ENCODE measurements at regions not wholly inside any gene's neighbourhood (a gene's known extent, or its start where the extent isn't known, plus 50 kb on each side); places are given as distances from the start of the nearest gene placed in this dataset.
"Not testable (repeated sequence)": the region's sequence is repeated elsewhere in the genome, so short reads cannot be mapped to it uniquely, and the experiment has no call there.

- H3K9me3 Mint-ChIP-seq, result peaks cover 4% of the 10 kb centered on the region
- no peak overlapping the region for H3K4me3 Mint-ChIP-seq
- H3K36me3 Mint-ChIP-seq (ENCODE audit: low read depth), result no peaks in the 10 kb centered on the region
- no peak for ATAC-seq (ENCODE audit: low read depth)
- CTCF ChIA-PET, result no interaction called here
- H3K4me1 Mint-ChIP-seq, result no peaks in the 10 kb centered on the region
- no peak for TF ChIP-seq CTCF (IDR thresholded peaks at IDR 0.05)
- POLR2A ChIA-PET, result no interaction called here
- no peak overlapping the region for H3K27ac Mint-ChIP-seq
- no peaks in the 10 kb centered on the region for H3K27me3 Mint-ChIP-seq
- intact Hi-C loops (cut with micrococcal nuclease), result no loop called here
- no peak for DNase-seq
Measured at GRCh38 chr3:168782193-168782592, 686.5 kb upstream of the GOLIM4 start.

GRCh38 chr3:168779970-168780645 lies 684.4 kb upstream of the GOLIM4 start:
- ATAC-seq (ENCODE audit: low read depth); H3K4me3 Mint-ChIP-seq; H3K9me3 Mint-ChIP-seq; intact Hi-C loops (cut with micrococcal nuclease); H3K27ac Mint-ChIP-seq; H3K36me3 Mint-ChIP-seq (ENCODE audit: low read depth); CTCF ChIA-PET; H3K27me3 Mint-ChIP-seq; POLR2A ChIA-PET; H3K4me1 Mint-ChIP-seq; DNase-seq: not testable (repeated sequence)

- H3K4me3 Mint-ChIP-seq, result no peak overlapping the region
- peaks cover 7% of the 10 kb centered on the region for H3K9me3 Mint-ChIP-seq
- ChIA-PET CTCF (no interaction called here), POLR2A (no interaction called here)
- intact Hi-C loops (cut with micrococcal nuclease), result no loop called here
- no peaks in the 10 kb centered on the region for H3K4me1 Mint-ChIP-seq
- H3K27me3 Mint-ChIP-seq, result no peaks in the 10 kb centered on the region
- no peak for TF ChIP-seq CTCF (IDR thresholded peaks at IDR 0.05)
- no peak for ATAC-seq (ENCODE audit: low read depth)
- no peaks in the 10 kb centered on the region for H3K36me3 Mint-ChIP-seq (ENCODE audit: low read depth)
- no peak overlapping the region for H3K27ac Mint-ChIP-seq
- DNase-seq, result no peak
Measured at GRCh38 chr3:168753724-168754123, 658.0 kb upstream of the GOLIM4 start.

GRCh38 chr3:168752339-168752738 lies 656.6 kb upstream of the GOLIM4 start:
- ChIA-PET CTCF (no interaction called here), POLR2A (no interaction called here)
- TF ChIP-seq CTCF (IDR thresholded peaks at IDR 0.05), result no peak
- intact Hi-C loops (cut with micrococcal nuclease), result no loop called here
- Mint-ChIP-seq H3K4me1 (no peaks in the 10 kb centered on the region), H3K4me3 (no peak overlapping the region), H3K36me3 (ENCODE audit: low read depth) (no peaks in the 10 kb centered on the region), H3K9me3 (peaks cover 3% of the 10 kb centered on the region), H3K27me3 (no peaks in the 10 kb centered on the region), H3K27ac (no peak overlapping the region)
- DNase-seq (no peak), ATAC-seq (ENCODE audit: low read depth) (no peak)

- H3K4me3 Mint-ChIP-seq, result no peak overlapping the region
- no peak overlapping the region for H3K27ac Mint-ChIP-seq
- no peaks in the 10 kb centered on the region for H3K4me1 Mint-ChIP-seq
- CTCF ChIA-PET, result no interaction called here
- POLR2A ChIA-PET, result no interaction called here
- ATAC-seq (ENCODE audit: low read depth) (no peak), DNase-seq (no peak)
- H3K9me3 Mint-ChIP-seq, result peaks cover 4% of the 10 kb centered on the region
- no peaks in the 10 kb centered on the region for H3K27me3 Mint-ChIP-seq
- intact Hi-C loops (cut with micrococcal nuclease), result no loop called here
- no peaks in the 10 kb centered on the region for H3K36me3 Mint-ChIP-seq (ENCODE audit: low read depth)
- TF ChIP-seq CTCF (IDR thresholded peaks at IDR 0.05), result no peak
Measured at GRCh38 chr3:168747697-168748096, 652.0 kb upstream of the GOLIM4 start.
